K562 (cell line): ENCODE measurements at regions not wholly inside any gene's neighbourhood (a gene's known extent, or its start where the extent isn't known, plus 50 kb on each side); places are given as distances from the start of the nearest gene placed in this dataset.

Experiments
- CBFB ChIP-seq: sonication (generic); formaldehyde crosslinking; IDR thresholded peaks from 2 replicates; pipeline ENCODE4 v1.4.0; 2020; ENCODE audit warnings: mild to moderate bottlenecking, missing genetic modification reagents
- DDX20 ChIP-seq: fragments of 450-650 bp; IDR thresholded peaks from 2 replicates; pipeline ENCODE4 v1.6.1; 2016; ENCODE audit warnings: missing genetic modification characterization, low read depth, mild to moderate bottlenecking, missing compliant biosample characterization, moderate library complexity
- DPF2 ChIP-seq: fragments of 450-650 bp; IDR thresholded peaks from 2 replicates; pipeline ENCODE4 v1.6.1; 2016
- FOXP1 ChIP-seq: sonication (generic); formaldehyde crosslinking; IDR thresholded peaks from 2 replicates; pipeline ENCODE4 v1.8.0; 2022; ENCODE audit warnings: mild to moderate bottlenecking, missing genetic modification reagents
- HIVEP1 ChIP-seq: fragments of 250-450 bp; sonication (Bioruptor Pico); IDR thresholded peaks from 2 replicates; pipeline ENCODE4 v1.4.0; 2020; ENCODE audit warnings: mild to moderate bottlenecking
- PHTF2 ChIP-seq: fragments of 250-450 bp; sonication (Bioruptor Pico); IDR thresholded peaks from 2 replicates; pipeline ENCODE4 v1.5.0; 2021; ENCODE audit warnings: mild to moderate bottlenecking
- RBM22 ChIP-seq: fragments of 200-400 bp; formaldehyde crosslinking; IDR thresholded peaks from 2 replicates; pipeline ENCODE4 v1.6.1; 2018; ENCODE audit warnings: low read length, low read depth; ENCODE audit not compliant: poor library complexity, severe bottlenecking
- RNF2 ChIP-seq: sonication (generic); IDR thresholded peaks from 2 replicates; pipeline ENCODE4 v1.6.1; 2016
- ZNF318 ChIP-seq, 2 experiments: fragments of 450-650 bp; IDR thresholded peaks; 2 replicates each; pipeline ENCODE4 v1.6.1; 2016; ENCODE audit warnings: mild to moderate bottlenecking in 2 of 2, borderline replicate concordance in 1 of 2, low read depth in 1 of 2, moderate library complexity in 1 of 2
- ZNF407 ChIP-seq: fragments of 450-650 bp; IDR thresholded peaks from 2 replicates; pipeline ENCODE4 v1.6.1; 2016; ENCODE audit warnings: low read depth
- ZNF586 ChIP-seq: fragments of 450-650 bp; formaldehyde crosslinking; conservative IDR thresholded peaks from 2 replicates; pipeline ENCODE4 v1.4.0; 2020; ENCODE audit warnings: mild to moderate bottlenecking, moderate library complexity
- ZSCAN32 ChIP-seq: fragments of 450-650 bp; formaldehyde crosslinking; IDR thresholded peaks from 2 replicates; pipeline ENCODE4 v1.4.0; 2020; ENCODE audit warnings: mild to moderate bottlenecking, moderate library complexity

DNA sequence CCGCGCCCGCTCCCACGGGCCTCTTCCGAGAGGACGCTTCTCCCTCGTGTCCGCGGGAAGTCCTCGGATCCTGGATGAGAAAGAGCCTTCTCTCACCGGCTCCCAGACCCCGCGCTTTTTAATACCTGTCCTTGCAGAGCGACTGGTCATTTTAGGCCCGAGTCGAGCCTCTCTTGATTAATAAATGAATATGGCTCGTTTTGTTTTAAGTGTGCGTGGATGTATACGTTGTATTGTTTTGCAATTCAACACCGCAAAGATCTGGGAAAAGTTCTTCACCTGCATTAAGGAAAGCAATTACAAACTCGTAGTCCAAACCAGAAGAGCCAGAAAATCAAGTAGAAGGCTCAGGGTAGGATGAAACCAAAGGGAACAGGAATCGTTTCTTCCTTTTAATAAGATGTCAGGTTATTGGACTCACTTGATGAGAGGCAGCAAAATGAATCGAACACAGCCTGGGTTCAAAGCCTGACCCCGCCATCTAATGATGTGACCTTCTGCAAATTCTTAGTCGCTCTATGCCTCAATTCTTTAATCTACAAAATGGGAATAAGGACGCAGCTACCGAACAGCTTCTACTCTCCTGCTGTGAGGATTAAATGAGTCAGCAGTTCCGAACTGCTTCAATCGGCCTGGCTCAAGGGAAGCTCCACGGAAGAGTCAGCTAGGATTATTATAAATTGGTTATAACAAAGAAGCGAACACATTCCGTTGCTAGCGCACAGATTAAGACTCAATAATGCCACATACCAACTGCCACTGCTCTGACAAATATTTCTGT is 277.8 kb upstream of the NEBL start (continued):
- TF ChIP-seq ZNF407 (no peak), HIVEP1 (CRISPR knock-in tag) (no peak), ZNF586 (CRISPR knock-in tag) (no peak), ZNF318 (IDR thresholded peaks at IDR 0.05; ENCODE audit: borderline replicate concordance in 1 of 2, low read depth in 1 of 2) (no peak), DDX20 (tag) (no peak), ZSCAN32 (CRISPR knock-in tag) (no peak), CBFB (no peak), FOXP1 (CRISPR knock-in tag) (no peak), RNF2 (no peak), RBM22 (no peak), DPF2 (peak; percentile 54), PHTF2 (CRISPR knock-in tag) (no peak)
